A549 (cell line): ENCODE measurements at regions not wholly inside any gene's neighbourhood (a gene's known extent, or its start where the extent isn't known, plus 50 kb on each side); places are given as distances from the start of the nearest gene placed in this dataset.

Experiments
- ATAC-seq, 2 experiments: fragments of 200-7000 bp in 1 of 2; fragments of >200 bp in 1 of 2; cut with Nextera tagmentation in 1 of 2; cut with Tn5 transposase in 1 of 2; 3 replicates each; pipeline versions ENCODE4 v1.8.0 to v1.9.1; 2018 to 2020; ENCODE audit warnings: mild to moderate bottlenecking in 1 of 2, moderate library complexity in 1 of 2
- CTCF ChIA-PET: fragments of 300-600 bp; sonication (Branson Sonifier 250); formaldehyde crosslinking; extraction: SDS; loops from one replicate; lab custom pipeline; 2021; ENCODE audit warnings: antibody characterized with exemption, inconsistent platforms; lab: Yijun Ruan, JAX
- POLR2A ChIA-PET: fragments of 350-600 bp; formaldehyde crosslinking; extraction: SDS; loops from one replicate; lab custom pipeline; 2021; ENCODE audit warnings: antibody characterized with exemption, inconsistent platforms; lab: Yijun Ruan, JAX
- DNase-seq, 2 experiments: peaks; one replicate each; pipeline versions ENCODE4 v3.0.0 to v3.0.0-alpha.2; 2011 to 2016; ENCODE audit warnings: low read depth in 1 of 2, low spot score in 1 of 2
- FAIRE-seq: peaks from 2 replicates; lab custom pipeline; 2011; peaks lifted over from hg19 to GRCh38; lab: Jason Lieb, UNC
- H3K27ac ChIP-seq, 2 experiments: fragments of >200 bp; sonication (Bioruptor Twin); formaldehyde crosslinking; 3 replicates each; pipeline ENCODE4 v1.5.1; 2016 to 2017
- H3K4me1 ChIP-seq: fragments of >200 bp; sonication (Bioruptor Twin); formaldehyde crosslinking; 3 replicates; pipeline ENCODE4 v1.6.1; 2016
- H3K4me2 ChIP-seq: fragments of >200 bp; sonication (Bioruptor Twin); formaldehyde crosslinking; 3 replicates; pipeline ENCODE4 v1.6.1; 2016
- H3K4me3 ChIP-seq: fragments of >200 bp; sonication (Bioruptor Twin); formaldehyde crosslinking; 3 replicates; pipeline ENCODE4 v1.5.1; 2016
- H3K9me3 ChIP-seq: fragments of >200 bp; sonication (Bioruptor Twin); formaldehyde crosslinking; 3 replicates; pipeline ENCODE4 v1.6.1; 2016
- EHMT2 ChIP-seq: fragments of 200-600 bp; sonication (generic); IDR thresholded peaks from 2 replicates; pipeline ENCODE4 v1.6.1; 2016; ENCODE audit warnings: antibody characterized with exemption, low read depth, mild to moderate bottlenecking, moderate library complexity
- EP300 ChIP-seq, 2 experiments: fragments of >200 bp; sonication (Bioruptor Twin); formaldehyde crosslinking; IDR thresholded peaks; 2 replicates in 1 of 2; 3 replicates in 1 of 2; pipeline ENCODE4 v1.6.1; 2016 to 2017
- ESRRA ChIP-seq: fragments of 150-350 bp; IDR thresholded peaks from 2 replicates; pipeline ENCODE4 v1.6.1; 2014; ENCODE audit warnings: mild to moderate bottlenecking, low read length, borderline replicate concordance
- GATA3 ChIP-seq: IDR thresholded peaks from 2 replicates; pipeline ENCODE4 v1.6.1; 2012; ENCODE audit warnings: borderline replicate concordance
- HDAC2 ChIP-seq: fragments of 200-600 bp; sonication (generic); IDR thresholded peaks from 2 replicates; pipeline ENCODE4 v1.6.1; 2016
- HES2 ChIP-seq: fragments of >200 bp; sonication (Bioruptor Twin); formaldehyde crosslinking; IDR thresholded peaks from 2 replicates; pipeline ENCODE4 v1.6.1; 2016
- HMGXB4 ChIP-seq: fragments of 250-450 bp; sonication (Bioruptor Pico); IDR thresholded peaks from 2 replicates; pipeline ENCODE4 v1.5.0; 2021; ENCODE audit warnings: mild to moderate bottlenecking, moderate library complexity, borderline replicate concordance
- JUN ChIP-seq, 2 experiments: fragments of >200 bp; sonication (Bioruptor Twin); formaldehyde crosslinking; IDR thresholded peaks; 2 replicates in 1 of 2; 3 replicates in 1 of 2; pipeline ENCODE4 v1.6.1; 2016 to 2017
- JUNB ChIP-seq: fragments of >200 bp; sonication (Bioruptor Twin); formaldehyde crosslinking; IDR thresholded peaks from 2 replicates; pipeline ENCODE4 v1.6.1; 2016
- KDM1A ChIP-seq: fragments of 200-600 bp; sonication (generic); IDR thresholded peaks from 2 replicates; pipeline ENCODE4 v1.6.1; 2016; ENCODE audit warnings: low read depth, mild to moderate bottlenecking
- KDM5A ChIP-seq: fragments of 200-600 bp; sonication (generic); IDR thresholded peaks from 2 replicates; pipeline ENCODE4 v1.6.1; 2016; ENCODE audit warnings: antibody characterized with exemption, mild to moderate bottlenecking
- MAFK ChIP-seq: fragments of 450-650 bp; IDR thresholded peaks from 2 replicates; pipeline ENCODE4 v1.6.1; 2014; ENCODE audit not compliant: partially characterized antibody
- MAZ ChIP-seq: fragments of 150-350 bp; IDR thresholded peaks from 2 replicates; pipeline ENCODE4 v1.6.1; 2014; ENCODE audit warnings: antibody characterized with exemption, low read depth, low read length, borderline replicate concordance
- NR3C1 ChIP-seq: fragments of >200 bp; sonication (Bioruptor Twin); formaldehyde crosslinking; IDR thresholded peaks from 3 replicates; pipeline ENCODE4 v1.6.1; 2017
- PBX3 ChIP-seq: IDR thresholded peaks from 2 replicates; pipeline ENCODE4 v1.6.1; 2012
- PHF8 ChIP-seq: fragments of 200-600 bp; sonication (generic); IDR thresholded peaks from 2 replicates; pipeline ENCODE4 v1.6.1; 2016; ENCODE audit warnings: low read depth, mild to moderate bottlenecking, antibody characterized with exemption, moderate library complexity, borderline replicate concordance
- RAD21 ChIP-seq, 2 experiments: fragments of >200 bp in 1 of 2; sonication (Bioruptor Twin) in 1 of 2; formaldehyde crosslinking in 1 of 2; IDR thresholded peaks in 1 of 2; conservative IDR thresholded peaks in 1 of 2; 2 replicates in 1 of 2; 3 replicates in 1 of 2; pipeline ENCODE4 v1.6.1; 2012 to 2018; ENCODE audit warnings: inconsistent platforms in 1 of 2
- SREBF2 ChIP-seq: fragments of 450-650 bp; IDR thresholded peaks from 2 replicates; pipeline ENCODE4 v1.6.1; 2014; ENCODE audit warnings: mild to moderate bottlenecking, moderate library complexity
- TP53 ChIP-seq: fragments of 250-450 bp; sonication (Bioruptor Pico); IDR thresholded peaks from 2 replicates; pipeline ENCODE4 v1.5.0; 2021; ENCODE audit warnings: mild to moderate bottlenecking, moderate library complexity
- USF2 ChIP-seq: fragments of 450-650 bp; IDR thresholded peaks from 2 replicates; pipeline ENCODE4 v1.6.1; 2014; ENCODE audit warnings: antibody characterized with exemption
- WGBS: methylation state at CpG from one replicate; pipeline ENCODE4 v1.1.6; 2017; ENCODE audit errors: missing lambda C conversion rate; 5-methylcytosine and 5-hydroxymethylcytosine counted together

- no peak overlapping the region for H3K4me3 ChIP-seq
- no peak for ATAC-seq
- FAIRE-seq: no peak
- WGBS: 3% methylated on average over 2 of the region's 2 CpGs
- CTCF ChIA-PET: interaction anchor here (1.2 kb wide), 1 partner anchor 9 kb away, joined by 3 read pairs; no protein-coding TSS in a partner anchor
- 0 out of 3 replicates have a peak, but pooled peaks cover 8% of the 10 kb centered on the region for H3K9me3 ChIP-seq
- no peak for DNase-seq
- H3K4me1 ChIP-seq: no peaks in the 10 kb centered on the region
- TF ChIP-seq TP53 (CRISPR knock-in tag) (no peak), MAFK (peak; percentile 49)
- POLR2A ChIA-PET: no interaction called here
- no peak overlapping the region for H3K27ac ChIP-seq
- no peak overlapping the region for H3K4me2 ChIP-seq
These were observed 60.8 kb downstream of the GCNT4 start for GRCh38 chr5:74991522-74991921.

GRCh38 chr5:74990194-74990593, 62.2 kb downstream of the GCNT4 start:
- FAIRE-seq: no peak

GRCh38 chr5:74988273-74988983, 63.9 kb downstream of the GCNT4 start:
- Histone ChIP-seq H3K9me3 (0 out of 3 replicates have a peak, but pooled peaks cover 8% of the 10 kb centered on the region), H3K4me2 (no peak overlapping the region), H3K4me3 (no peak overlapping the region), H3K4me1 (no peaks in the 10 kb centered on the region), H3K27ac (no peak overlapping the region)
- TF ChIP-seq ESRRA: no peak
- TF ChIP-seq EHMT2: no peak
- no peak for TF ChIP-seq SREBF2
- FAIRE-seq (no peak), DNase-seq (no peak), ATAC-seq (no peak)
- ChIA-PET CTCF (no interaction called here), POLR2A (no interaction called here)
- 26% methylated on average over 2 of the region's 2 CpGs for WGBS

More at GRCh38 chr5:74990194-74990593, 62.2 kb downstream of the GCNT4 start:
- no peak for DNase-seq
- POLR2A ChIA-PET: no interaction called here
- Histone ChIP-seq H3K9me3 (0 out of 3 replicates have a peak, but pooled peaks cover 8% of the 10 kb centered on the region), H3K4me1 (no peaks in the 10 kb centered on the region)
- TF ChIP-seq TP53 (CRISPR knock-in tag) (no peak), NR3C1 (no peak), HDAC2 (no peak), KDM5A (no peak), JUN (IDR thresholded peaks at IDR 0.05) (no peak), KDM1A (no peak), GATA3 (no peak), EP300 (IDR thresholded peaks at IDR 0.05) (no peak)
- TF ChIP-seq, all 56 proteins: peak for 0
- CTCF ChIA-PET: no interaction called here
- no peak for ATAC-seq
- H3K4me2 ChIP-seq: no peak overlapping the region
- 32% methylated on average over 6 of the region's 6 CpGs for WGBS
- no peak overlapping the region for H3K27ac ChIP-seq
- H3K4me3 ChIP-seq: no peak overlapping the region

- H3K4me1 ChIP-seq: no peaks in the 10 kb centered on the region
- TF ChIP-seq JUNB (no peak), USF2 (no peak), PBX3 (no peak), GATA3 (no peak), HMGXB4 (CRISPR knock-in tag) (no peak), MAZ (no peak), RAD21 (conservative IDR thresholded peaks at IDR 0.05 in 1 of 2, IDR thresholded peaks at IDR 0.05 in 1 of 2) (no peak), HES2 (no peak), PHF8 (no peak)
These were observed 74.0 kb downstream of the GCNT4 start for GRCh38 chr5:74978345-74978744.

More at GRCh38 chr5:74978345-74978744, 74.0 kb downstream of the GCNT4 start:
- POLR2A ChIA-PET: no interaction called here
- CTCF ChIA-PET: no interaction called here
- ATAC-seq (no peak), FAIRE-seq (no peak), DNase-seq (no peak)
- Histone ChIP-seq H3K4me3 (no peak overlapping the region), H3K9me3 (peaks cover 4% of the 10 kb centered on the region; the same call in 1 of the 3 replicates), H3K27ac (no peak overlapping the region), H3K4me2 (no peak overlapping the region)
- WGBS: 29% methylated on average over 1 of the region's 1 CpG
